ENCODE measurements at regions not wholly inside any gene's neighbourhood (a gene's known extent, or its start where the extent isn't known, plus 50 kb on each side); places are given as distances from the start of the nearest gene placed in this dataset.
"Not testable (repeated sequence)": the region's sequence is repeated elsewhere in the genome, so short reads cannot be mapped to it uniquely, and the experiment has no call there.

DNA sequence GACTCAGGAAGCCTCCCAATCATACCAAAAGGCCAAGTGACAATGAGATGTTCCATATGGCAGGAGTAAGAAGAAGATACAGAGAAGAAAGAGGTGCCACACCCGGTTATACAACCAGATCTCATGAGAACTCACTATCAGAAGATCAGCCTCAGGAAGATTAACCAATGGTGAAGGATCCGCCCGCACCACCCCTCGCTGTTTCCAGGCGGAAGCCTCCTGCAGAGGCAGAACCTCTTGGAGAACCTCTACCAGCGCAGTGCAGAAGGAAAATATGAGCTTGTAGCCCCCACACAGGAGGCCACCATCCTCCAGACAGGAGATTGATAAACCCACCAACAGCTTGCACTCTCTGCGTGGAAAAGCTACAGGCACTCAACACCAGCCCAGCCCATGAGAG lies 245.1 kb downstream of the POTED start:
- Histone ChIP-seq H3K36me3 (ENCODE audit: low read depth, missing control alignments) (no peaks in the 10 kb centered on the region), H3K9me3 (no peaks in the 10 kb centered on the region), H3K27me3 (no peaks in the 10 kb centered on the region), H3K4me1 (no peaks in the 10 kb centered on the region), H3K27ac (no peak overlapping the region), H3K4me3 (no peak overlapping the region)
- DNase-seq: no peak
- intact Hi-C loops (cut with DNase I; ENCODE audit: low total_unique reads): no loop called here
- WGBS, 2 donors: 42 to 59% methylated on average over 7 of the region's 7 CpGs
- TF ChIP-seq POLR2A (IDR thresholded peaks at IDR 0.05) (no peak), CTCF (IDR thresholded peaks at IDR 0.05) (no peak)

DNA sequence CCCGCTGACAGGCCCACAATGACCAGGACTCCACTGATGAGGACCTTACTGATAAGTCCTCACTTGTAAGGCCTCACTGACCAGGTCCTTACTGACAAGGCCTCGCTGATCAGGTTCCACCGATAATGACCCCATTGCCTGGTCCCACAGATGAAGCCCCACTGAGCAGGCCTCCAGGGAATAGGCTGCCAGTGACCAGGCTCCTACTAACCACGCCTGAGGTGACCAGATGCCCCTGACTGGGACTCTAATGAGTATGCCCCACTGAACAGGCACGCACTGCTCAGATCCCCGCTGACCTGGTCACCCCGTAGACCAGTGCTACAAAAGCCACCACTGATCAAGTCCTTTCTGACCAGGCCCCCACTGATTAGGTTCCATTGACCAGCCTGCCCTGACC lies 241.2 kb downstream of the POTED start:
- H3K36me3 ChIP-seq (ENCODE audit: low read depth, missing control alignments); H3K27ac ChIP-seq; H3K4me1 ChIP-seq; H3K9me3 ChIP-seq; DNase-seq; H3K4me3 ChIP-seq; intact Hi-C loops (cut with DNase I; ENCODE audit: low total_unique reads); H3K27me3 ChIP-seq: not testable (repeated sequence)
- WGBS, 2 donors: 55 to 65% methylated on average over 5 to 6 of the region's 7 CpGs

GRCh38 chr21:13849489-13849888 lies 239.9 kb downstream of the POTED start:
- H3K4me1 ChIP-seq; DNase-seq; H3K27me3 ChIP-seq; H3K27ac ChIP-seq; H3K4me3 ChIP-seq; H3K36me3 ChIP-seq (ENCODE audit: low read depth, missing control alignments); H3K9me3 ChIP-seq; intact Hi-C loops (cut with DNase I; ENCODE audit: low total_unique reads): not testable (repeated sequence)
- WGBS, 2 donors: 50 to 51% methylated on average over 1 to 3 of the region's 3 CpGs

DNA sequence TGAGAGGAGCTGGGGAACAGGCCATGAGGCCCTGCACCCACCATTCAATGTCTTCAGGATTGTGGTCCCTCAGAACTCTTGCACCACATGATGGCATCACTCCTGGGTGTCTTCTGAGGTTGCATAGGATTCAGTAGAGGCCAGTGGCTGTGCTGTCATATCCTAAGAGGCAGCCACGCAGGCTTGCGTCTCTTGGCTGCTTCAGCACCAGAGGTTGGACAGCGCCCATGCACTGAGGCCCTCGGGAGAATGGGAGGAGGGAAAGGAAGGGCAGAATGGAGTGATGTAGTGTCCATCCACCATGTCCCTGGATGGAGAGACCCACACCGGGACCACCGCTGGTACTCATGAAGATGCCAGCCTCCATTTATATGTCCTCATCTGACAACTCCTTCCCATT lies 237.1 kb downstream of the POTED start:
- H3K27me3 ChIP-seq; H3K9me3 ChIP-seq; H3K36me3 ChIP-seq (ENCODE audit: low read depth, missing control alignments); H3K4me3 ChIP-seq; H3K4me1 ChIP-seq; intact Hi-C loops (cut with DNase I; ENCODE audit: low total_unique reads); H3K27ac ChIP-seq: not testable (repeated sequence)
- WGBS, 2 donors: 25 to 38% methylated on average over 6 of the region's 6 CpGs
- DNase-seq: peak; percentile 50

DNA sequence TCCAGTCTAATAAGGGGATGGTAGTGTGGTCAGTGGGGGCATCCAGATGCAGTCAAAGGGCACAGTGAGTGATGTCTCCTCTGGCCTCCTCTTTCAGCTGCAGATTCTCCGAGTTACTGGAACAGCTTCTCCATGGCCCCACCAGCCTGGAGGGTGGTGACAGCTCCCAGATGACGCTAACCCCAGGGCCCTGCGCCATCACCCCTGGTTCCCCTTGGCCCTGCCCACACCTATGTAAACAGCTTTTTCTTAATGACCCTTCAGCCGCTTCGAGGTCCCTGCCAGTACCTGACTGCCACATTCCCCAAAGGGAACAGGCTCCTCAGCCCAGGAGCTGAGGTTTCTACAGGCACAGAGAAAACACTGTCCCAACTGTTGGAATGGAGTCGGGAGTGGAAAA lies 235.0 kb downstream of the POTED start:
- intact Hi-C loops (cut with DNase I; ENCODE audit: low total_unique reads); H3K27me3 ChIP-seq; DNase-seq; H3K36me3 ChIP-seq (ENCODE audit: low read depth, missing control alignments); H3K4me1 ChIP-seq; H3K4me3 ChIP-seq; H3K27ac ChIP-seq; H3K9me3 ChIP-seq: not testable (repeated sequence)
- WGBS, 2 donors: 57 to 62% methylated on average over 5 to 6 of the region's 6 CpGs

GRCh38 chr21:13843081-13843480 lies 233.5 kb downstream of the POTED start:
- H3K36me3 ChIP-seq (ENCODE audit: low read depth, missing control alignments); intact Hi-C loops (cut with DNase I; ENCODE audit: low total_unique reads); H3K27me3 ChIP-seq; H3K4me1 ChIP-seq; H3K27ac ChIP-seq; H3K9me3 ChIP-seq; H3K4me3 ChIP-seq: not testable (repeated sequence)
- peak; percentile 57 for DNase-seq
- WGBS, 2 donors: 28 to 73% methylated on average over 3 to 5 of the region's 5 CpGs

DNA sequence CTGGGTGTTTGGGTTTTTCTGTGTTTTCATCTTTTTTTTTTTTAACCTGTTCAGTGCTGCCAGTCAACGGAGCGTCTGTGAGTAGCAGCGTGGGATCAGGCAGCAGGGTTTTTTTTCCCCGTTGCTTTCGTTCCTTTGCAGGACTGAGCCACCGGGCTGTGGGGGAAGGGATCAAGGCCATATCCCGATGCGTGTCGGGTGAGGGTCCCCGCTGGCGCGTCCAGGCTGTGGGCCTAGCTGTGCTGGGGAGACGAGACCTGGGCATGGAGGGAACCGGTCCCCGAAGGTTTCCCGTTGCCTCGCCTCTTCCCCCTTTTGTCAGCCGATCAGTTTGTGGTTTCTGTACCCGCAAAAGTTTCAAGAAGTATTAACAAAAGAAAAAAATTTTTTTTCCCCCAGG lies 218.1 kb downstream of the POTED start:
- H3K36me3 ChIP-seq (ENCODE audit: low read depth, missing control alignments); H3K4me1 ChIP-seq; intact Hi-C loops (cut with DNase I; ENCODE audit: low total_unique reads); H3K27ac ChIP-seq; H3K4me3 ChIP-seq; H3K9me3 ChIP-seq; H3K27me3 ChIP-seq; DNase-seq: not testable (repeated sequence)
- 68 to 69% methylated on average over 19 of the region's 19 CpGs for WGBS, 2 donors

- no peak overlapping the region for H3K4me3 ChIP-seq
- 73 to 76% methylated on average over 16 of the region's 18 CpGs for WGBS, 2 donors
- intact Hi-C loops (cut with DNase I; ENCODE audit: low total_unique reads): no loop called here
- H3K36me3 ChIP-seq (ENCODE audit: low read depth, missing control alignments): no peaks in the 10 kb centered on the region
- H3K9me3 ChIP-seq: no peaks in the 10 kb centered on the region
- H3K4me1 ChIP-seq: no peaks in the 10 kb centered on the region
- DNase-seq: no peak
- H3K27ac ChIP-seq: no peak overlapping the region
- TF ChIP-seq POLR2A (IDR thresholded peaks at IDR 0.05) (no peak), CTCF (IDR thresholded peaks at IDR 0.05) (no peak)
- no peaks in the 10 kb centered on the region for H3K27me3 ChIP-seq
Observed at GRCh38 chr21:13827201-13827600, 217.6 kb downstream of the POTED start.

GRCh38 chr21:13826511-13826910 lies 216.9 kb downstream of the POTED start:
- not testable (repeated sequence) for H3K9me3 ChIP-seq
- WGBS, 2 donors: 65 to 66% methylated on average over 10 to 15 of the region's 15 CpGs

GRCh38 chr21:13825218-13825778 lies 215.7 kb downstream of the POTED start:
- H3K9me3 ChIP-seq; H3K36me3 ChIP-seq (ENCODE audit: low read depth, missing control alignments); DNase-seq; H3K4me1 ChIP-seq; H3K27me3 ChIP-seq; intact Hi-C loops (cut with DNase I; ENCODE audit: low total_unique reads); H3K4me3 ChIP-seq; H3K27ac ChIP-seq: not testable (repeated sequence)
- 33 to 39% methylated on average over 9 to 23 of the region's 26 CpGs for WGBS, 2 donors

More at GRCh38 chr21:13826511-13826910, 216.9 kb downstream of the POTED start:
- H3K27me3 ChIP-seq; DNase-seq; H3K27ac ChIP-seq; intact Hi-C loops (cut with DNase I; ENCODE audit: low total_unique reads); H3K4me1 ChIP-seq; H3K36me3 ChIP-seq (ENCODE audit: low read depth, missing control alignments): not testable (repeated sequence)
- H3K4me3 ChIP-seq: peak overlapping the region in 1 of 2 donors; percentile 15

- H3K4me1 ChIP-seq; H3K27ac ChIP-seq; H3K4me3 ChIP-seq; H3K36me3 ChIP-seq (ENCODE audit: low read depth, missing control alignments); DNase-seq; H3K27me3 ChIP-seq; H3K9me3 ChIP-seq; intact Hi-C loops (cut with DNase I; ENCODE audit: low total_unique reads): not testable (repeated sequence)
- 45 to 57% methylated on average over 4 of the region's 4 CpGs for WGBS, 2 donors
Observed at GRCh38 chr21:13820286-13820685, 210.7 kb downstream of the POTED start.

Data from testis (tissue), 2 donors.